Mononuclear cell (primary cell): ENCODE measurements at regions not wholly inside any gene's neighbourhood (a gene's known extent, or its start where the extent isn't known, plus 50 kb on each side); places are given as distances from the start of the nearest gene placed in this dataset.
"Not testable (repeated sequence)": the region's sequence is repeated elsewhere in the genome, so short reads cannot be mapped to it uniquely, and the experiment has no call there.

ENCODE experiments used
- H3K27me3 ChIP-seq: 2 replicates; pipeline ENCODE4 v1.6.0; 2011; ENCODE audit warnings: low read length, control low read depth; ENCODE audit not compliant: insufficient read depth
- H3K4me1 ChIP-seq: 2 replicates; pipeline ENCODE4 v1.5.1; 2011; ENCODE audit warnings: mild to moderate bottlenecking, low read length, control low read depth; ENCODE audit not compliant: insufficient read depth
- H3K4me3 ChIP-seq: 2 replicates; pipeline ENCODE4 v1.5.1; 2011; ENCODE audit warnings: mild to moderate bottlenecking, low read length, moderate library complexity
- H3K9me3 ChIP-seq: 2 replicates; pipeline ENCODE4 v1.5.1; 2011; ENCODE audit warnings: low read depth, mild to moderate bottlenecking, control low read depth, low read length

DNA sequence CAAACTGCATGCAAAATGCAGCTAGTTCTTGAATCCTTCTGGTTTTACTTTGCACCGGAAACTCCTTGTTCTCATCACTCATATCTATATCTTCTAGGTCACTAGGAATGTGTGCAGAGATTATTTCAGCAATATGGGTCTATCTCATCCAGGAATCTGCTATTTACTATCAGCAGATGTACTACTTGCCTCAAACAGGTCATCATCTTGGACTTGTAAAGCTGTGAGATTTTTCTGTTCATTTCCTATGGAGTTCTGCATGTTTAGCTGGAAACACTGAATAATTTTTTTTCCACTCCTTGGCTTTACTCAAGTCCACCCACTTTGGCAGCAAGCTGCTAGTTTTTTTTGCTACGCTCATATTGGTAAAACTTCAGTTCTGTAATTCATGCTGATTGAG is 334.8 kb downstream of the RPIA start:
- H3K4me1 ChIP-seq, H3K9me3 ChIP-seq, H3K27me3 ChIP-seq, H3K4me3 ChIP-seq: not testable (repeated sequence)

DNA sequence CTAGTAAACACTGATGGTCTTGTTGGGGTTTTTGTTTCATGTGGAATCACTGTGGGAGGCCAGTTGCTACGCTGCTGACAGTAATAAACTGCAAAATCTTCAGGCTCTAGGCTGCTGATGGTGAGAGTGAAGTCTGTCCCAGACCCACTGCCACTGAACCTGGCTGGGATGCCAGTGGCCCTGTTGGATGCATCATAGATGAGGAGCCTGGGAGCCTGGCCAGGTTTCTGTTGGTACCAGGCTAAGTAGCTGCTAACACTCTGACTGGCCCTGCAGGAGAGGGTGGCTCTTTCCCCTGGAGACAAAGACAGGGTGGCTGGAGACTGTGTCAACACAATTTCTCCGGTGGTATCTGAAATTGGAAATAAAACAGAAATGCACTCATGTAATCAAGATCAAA is 335.6 kb downstream of the RPIA start:
- H3K9me3 ChIP-seq, H3K4me3 ChIP-seq, H3K27me3 ChIP-seq, H3K4me1 ChIP-seq: not testable (repeated sequence)

DNA sequence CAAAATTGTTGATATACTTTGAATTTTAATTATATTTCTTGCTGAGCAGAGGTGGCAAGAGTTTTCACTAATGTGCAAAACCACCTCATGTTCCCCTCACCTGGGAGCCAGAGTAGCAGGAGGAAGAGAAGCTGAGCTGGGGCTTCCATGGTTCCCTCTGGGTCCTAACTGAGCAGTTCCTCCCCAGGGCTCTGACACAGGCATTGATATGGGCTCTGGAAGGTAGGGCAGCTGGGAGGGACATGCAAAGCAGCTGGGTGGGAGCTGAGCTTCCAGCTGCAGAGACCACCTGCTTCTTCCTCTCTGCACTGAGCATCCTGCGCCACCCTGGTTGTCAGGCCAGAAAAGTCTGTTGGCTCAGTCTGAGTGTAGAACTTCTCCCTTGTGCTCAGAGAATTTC is 336.1 kb downstream of the RPIA start:
- not testable (repeated sequence) for H3K27me3 ChIP-seq, H3K4me3 ChIP-seq, H3K4me1 ChIP-seq, H3K9me3 ChIP-seq

DNA sequence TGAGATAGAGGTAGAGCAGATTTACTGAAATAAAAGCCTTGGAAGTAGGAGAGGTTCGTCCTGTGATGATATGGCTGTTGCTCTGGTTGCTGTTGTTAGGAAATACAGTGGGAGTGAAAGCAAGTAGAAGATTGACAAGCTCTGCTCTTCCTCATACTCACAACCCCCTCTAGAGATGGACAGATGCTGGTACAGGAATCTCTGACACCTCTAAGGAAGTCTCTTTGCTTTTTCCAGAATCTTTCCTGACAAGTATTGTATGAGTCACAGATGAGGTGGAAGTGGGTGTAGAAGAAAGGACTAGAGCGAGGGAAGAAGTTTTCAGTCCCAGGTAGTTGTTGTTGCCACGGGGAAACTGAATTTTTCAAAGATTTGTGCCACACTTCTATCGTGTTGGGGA is 337.8 kb downstream of the RPIA start:
- H3K4me1 ChIP-seq, H3K4me3 ChIP-seq, H3K9me3 ChIP-seq, H3K27me3 ChIP-seq: not testable (repeated sequence)

DNA sequence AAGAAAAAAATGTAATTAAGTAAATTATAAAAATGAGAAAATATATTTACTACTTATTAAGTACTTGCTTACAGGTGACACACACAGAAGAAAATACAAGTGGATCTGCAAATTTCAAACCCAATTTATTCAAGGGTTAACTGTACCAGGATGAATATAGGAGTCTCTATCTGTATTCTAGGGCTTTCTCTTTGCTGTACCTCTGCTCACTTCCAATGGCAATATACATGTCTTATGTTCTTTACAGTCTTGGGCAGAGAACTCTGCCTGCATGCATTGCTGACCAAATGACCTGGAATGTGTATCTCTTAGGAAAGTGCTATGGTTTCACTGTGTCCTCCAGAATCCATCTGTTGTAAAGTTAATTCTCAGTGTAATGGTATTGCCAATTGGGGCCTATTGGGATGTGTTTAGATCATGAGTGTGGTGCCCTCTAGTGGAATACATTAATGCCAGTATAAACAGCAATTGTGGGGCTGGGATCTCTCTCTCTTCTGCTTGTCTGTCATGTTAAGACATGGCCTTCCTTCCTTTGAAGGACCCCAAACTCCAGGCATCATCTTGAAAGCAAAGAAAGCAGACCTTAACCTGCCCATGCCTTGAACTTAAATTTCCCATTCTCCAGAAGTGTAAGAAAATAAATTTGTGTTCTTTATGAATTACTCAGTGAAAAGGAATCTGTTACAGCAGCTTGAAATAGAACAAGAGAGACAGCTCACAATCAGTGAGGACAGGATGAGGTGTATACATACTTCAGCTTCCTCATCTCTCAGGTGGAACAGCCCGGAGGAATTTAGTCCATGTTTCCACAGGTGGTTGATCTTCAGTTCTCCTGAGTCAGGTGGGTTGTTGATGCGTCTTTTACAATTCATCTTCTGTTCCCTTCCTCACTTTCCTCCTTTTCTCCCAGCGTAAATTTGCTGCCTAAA is 356.9 kb downstream of the RPIA start:
- not testable (repeated sequence) for H3K27me3 ChIP-seq, H3K4me1 ChIP-seq, H3K4me3 ChIP-seq, H3K9me3 ChIP-seq

- H3K27me3 ChIP-seq, H3K4me3 ChIP-seq, H3K4me1 ChIP-seq, H3K9me3 ChIP-seq: not testable (repeated sequence)
These were observed 367.1 kb downstream of the RPIA start for GRCh38 chr2:89058616-89059015.

DNA sequence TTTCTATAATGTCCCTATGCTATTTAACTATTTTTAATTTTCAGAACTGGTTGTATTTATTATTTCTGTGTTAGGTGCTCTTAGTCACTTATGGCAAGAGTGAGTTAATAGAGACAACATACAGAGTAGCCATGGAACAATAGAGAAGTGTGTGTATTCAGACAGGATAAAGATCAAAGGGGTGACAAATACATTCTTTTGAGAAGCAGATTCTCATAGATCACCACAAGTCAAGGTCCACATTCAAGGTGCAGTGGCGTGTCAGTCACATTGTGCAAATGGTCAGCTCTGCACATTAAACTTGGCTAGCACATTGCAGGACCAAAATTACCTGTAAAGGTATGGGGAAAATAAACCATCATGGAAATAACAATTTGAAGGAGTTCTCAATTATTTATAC is 369.7 kb downstream of the RPIA start:
- H3K4me1 ChIP-seq, H3K9me3 ChIP-seq, H3K4me3 ChIP-seq, H3K27me3 ChIP-seq: not testable (repeated sequence)

- not testable (repeated sequence) for H3K4me3 ChIP-seq, H3K4me1 ChIP-seq, H3K27me3 ChIP-seq, H3K9me3 ChIP-seq
These were observed 385.3 kb downstream of the RPIA start for GRCh38 chr2:89076771-89077170.

DNA sequence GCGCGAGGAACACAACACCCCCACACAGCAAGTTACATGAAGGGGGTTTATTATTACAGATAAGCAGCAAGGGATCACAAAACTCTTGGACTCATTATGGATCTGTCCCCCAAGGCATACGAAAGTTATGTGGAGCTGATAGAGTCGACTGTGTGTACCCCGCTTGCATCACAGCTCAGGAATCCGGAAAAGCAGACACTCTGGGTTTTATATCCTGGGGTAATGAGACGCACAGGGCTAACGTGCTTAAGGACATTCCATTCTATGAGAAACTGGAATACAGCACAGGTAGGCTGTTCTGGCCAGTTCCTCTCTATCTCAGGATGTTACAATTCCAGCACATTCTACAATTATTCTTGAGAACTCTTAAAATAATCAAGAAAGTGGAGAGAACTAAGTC is 401.4 kb downstream of the RPIA start:
- H3K4me1 ChIP-seq, H3K9me3 ChIP-seq, H3K27me3 ChIP-seq, H3K4me3 ChIP-seq: not testable (repeated sequence)

DNA sequence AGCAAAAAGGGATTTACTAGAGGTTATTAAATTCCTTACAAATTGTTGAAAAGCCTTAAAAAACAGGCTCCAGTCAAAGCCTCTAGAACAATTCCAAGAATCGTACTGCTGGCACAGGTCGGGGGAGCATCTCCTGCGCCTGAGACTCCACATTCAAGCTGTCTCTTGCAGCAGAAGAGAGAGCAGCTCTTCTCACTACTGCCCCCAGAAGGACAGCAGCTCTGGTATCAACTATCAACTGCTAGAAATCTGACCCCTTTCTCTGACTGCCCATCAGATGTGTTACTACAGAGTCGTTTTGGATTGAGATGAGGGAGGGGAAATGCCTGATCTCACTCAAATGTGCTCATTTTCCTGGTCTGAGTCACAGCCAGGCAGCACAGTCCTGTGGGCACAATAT is 403.6 kb downstream of the RPIA start:
- H3K4me3 ChIP-seq, H3K9me3 ChIP-seq, H3K4me1 ChIP-seq, H3K27me3 ChIP-seq: not testable (repeated sequence)

GRCh38 chr2:89102587-89102986 is 411.1 kb downstream of the RPIA start:
- not testable (repeated sequence) for H3K27me3 ChIP-seq, H3K4me1 ChIP-seq, H3K4me3 ChIP-seq, H3K9me3 ChIP-seq

DNA sequence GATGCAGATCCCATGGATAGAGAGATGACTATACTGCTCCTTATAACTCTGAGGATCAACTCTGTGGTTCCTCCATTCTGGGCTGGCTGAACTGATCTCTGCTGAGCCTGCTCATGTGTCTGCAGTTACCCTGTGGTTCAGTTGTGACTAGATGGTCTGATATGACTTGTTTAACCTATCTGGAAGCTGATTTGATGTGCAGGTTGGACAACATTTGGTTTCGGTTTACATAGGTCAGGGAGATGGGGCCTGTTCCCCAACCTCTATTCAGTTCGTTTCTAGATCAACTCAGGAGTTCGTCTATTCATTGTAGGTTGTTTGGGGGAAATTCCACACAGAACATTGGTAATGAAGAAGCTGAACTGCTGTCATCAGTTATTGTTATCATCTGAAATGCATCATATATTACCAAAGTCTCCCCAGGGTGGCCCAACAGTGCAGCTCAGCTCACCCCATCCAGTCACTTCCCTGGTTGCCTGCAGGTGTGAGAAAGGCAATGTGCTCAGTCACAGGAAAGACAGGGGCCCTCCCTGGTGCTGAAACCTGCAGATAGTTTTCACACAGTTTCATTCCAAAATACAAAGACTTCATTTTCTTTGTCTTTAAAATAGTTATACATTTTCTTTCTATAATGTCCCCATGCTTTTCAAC is 415.0 kb downstream of the RPIA start:
- not testable (repeated sequence) for H3K27me3 ChIP-seq, H3K4me1 ChIP-seq

DNA sequence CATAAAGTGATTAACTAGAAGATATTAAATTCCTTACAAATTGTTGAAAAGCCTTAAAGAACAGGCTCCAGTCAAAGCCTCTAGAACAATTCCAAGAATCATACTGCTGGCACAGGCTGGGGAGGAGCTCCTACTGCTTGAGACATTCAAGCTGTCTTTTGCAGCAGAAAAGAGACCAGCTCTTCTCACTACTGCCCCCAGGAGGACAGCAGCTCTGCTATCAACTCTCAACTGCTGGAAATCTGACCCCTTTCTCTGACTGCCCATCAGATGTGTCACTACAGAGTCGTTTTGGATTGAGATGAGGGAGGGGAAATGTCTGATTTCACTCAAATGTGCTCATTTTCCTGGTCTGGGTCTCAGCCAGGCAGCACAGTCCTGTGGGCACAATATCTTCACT is 421.0 kb downstream of the RPIA start:
- H3K9me3 ChIP-seq, H3K4me3 ChIP-seq, H3K27me3 ChIP-seq, H3K4me1 ChIP-seq: not testable (repeated sequence)

More for the DNA sequence above, 415.0 kb downstream of the RPIA start:
- H3K9me3 ChIP-seq, H3K4me3 ChIP-seq: not testable (repeated sequence)

- not testable (repeated sequence) for H3K4me3 ChIP-seq, H3K4me1 ChIP-seq, H3K9me3 ChIP-seq, H3K27me3 ChIP-seq
These were observed 421.8 kb downstream of the RPIA start for GRCh38 chr2:89113286-89113685.

DNA sequence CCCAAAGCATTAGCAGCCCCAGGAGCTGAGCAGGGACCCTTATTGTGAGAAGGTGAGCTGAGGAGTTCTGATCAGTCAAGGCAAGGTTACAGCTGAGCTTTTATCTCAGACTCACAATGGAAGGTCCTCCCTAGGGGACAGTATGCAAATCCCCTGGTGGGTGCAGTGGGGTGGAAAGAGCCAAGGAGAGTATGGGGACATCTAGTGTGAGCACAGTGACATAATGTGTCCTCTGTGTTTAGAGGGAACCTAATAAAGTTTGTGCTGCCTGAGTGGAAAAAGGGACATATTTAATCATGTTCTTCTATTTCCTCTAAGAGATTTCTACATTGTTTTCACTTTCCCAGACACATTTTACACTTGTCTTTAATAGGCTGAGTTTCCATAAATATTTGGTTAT is 438.0 kb downstream of the RPIA start:
- not testable (repeated sequence) for H3K27me3 ChIP-seq, H3K4me1 ChIP-seq, H3K9me3 ChIP-seq, H3K4me3 ChIP-seq

DNA sequence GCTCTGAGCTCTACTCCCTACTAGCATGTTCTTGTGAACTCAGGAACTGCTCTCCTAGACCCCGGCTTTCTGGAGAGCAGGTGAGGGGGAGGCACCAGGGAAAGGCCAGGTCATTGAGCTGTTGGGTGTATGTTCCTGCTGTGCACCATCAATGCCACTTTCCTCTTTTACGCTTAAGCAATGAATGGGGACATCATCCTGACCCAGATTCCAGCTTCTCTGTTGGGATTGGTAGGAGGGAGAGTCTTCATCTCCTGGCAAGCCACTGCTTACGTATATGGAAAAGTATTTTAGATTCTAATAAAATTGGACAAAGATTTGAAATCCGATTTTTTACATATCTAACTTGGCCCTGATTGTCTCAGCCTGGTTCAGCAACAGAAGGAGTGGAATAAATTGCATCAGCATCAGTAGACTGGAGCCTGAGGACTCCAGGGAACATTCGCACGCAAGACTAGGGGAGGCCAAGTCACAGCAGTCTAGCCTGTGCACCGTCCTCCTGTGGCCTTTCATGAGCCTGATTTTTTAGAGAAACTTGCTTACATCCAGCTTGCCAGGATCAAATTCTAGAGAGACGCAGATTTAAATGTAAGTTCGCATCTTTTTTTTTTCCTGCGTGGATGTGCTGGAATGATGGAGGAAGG is 439.3 kb downstream of the RPIA start:
- H3K9me3 ChIP-seq, H3K4me1 ChIP-seq, H3K4me3 ChIP-seq, H3K27me3 ChIP-seq: not testable (repeated sequence)
